GM10266 (cell line): ENCODE measurements at regions not wholly inside any gene's neighbourhood (a gene's known extent, or its start where the extent isn't known, plus 50 kb on each side); places are given as distances from the start of the nearest gene placed in this dataset.
"Not testable (repeated sequence)": the region's sequence is repeated elsewhere in the genome, so short reads cannot be mapped to it uniquely, and the experiment has no call there.

Source experiments
- DNase-seq: peaks from one replicate; pipeline ENCODE4 v3.0.0; 2012; ENCODE audit errors: extremely low spot score
- CTCF ChIP-seq: IDR thresholded peaks from 2 replicates; pipeline ENCODE4 v1.5.1; 2012; ENCODE audit warnings: mild to moderate bottlenecking, low read depth; ENCODE audit not compliant: control insufficient read depth, insufficient read depth; ENCODE audit errors: missing control alignments

GRCh38 chr6:140343128-140343527 lies 968.7 kb upstream of the CITED2 start:
- no peak for DNase-seq
- no peak for TF ChIP-seq CTCF

GRCh38 chr6:140341272-140341671 lies 966.8 kb upstream of the CITED2 start:
- no peak for TF ChIP-seq CTCF
- no peak for DNase-seq

GRCh38 chr6:140340795-140341194 lies 966.3 kb upstream of the CITED2 start:
- no peak for DNase-seq
- TF ChIP-seq CTCF, result no peak

- not testable (repeated sequence) for DNase-seq
Observed at GRCh38 chr6:140339084-140339483, 964.6 kb upstream of the CITED2 start.

- DNase-seq, result no peak
- TF ChIP-seq CTCF, result no peak
Observed at GRCh38 chr6:140321891-140322290, 947.4 kb upstream of the CITED2 start.

GRCh38 chr6:140320081-140321080 lies 945.9 kb upstream of the CITED2 start:
- TF ChIP-seq CTCF, result no peak
- DNase-seq, result no peak

- TF ChIP-seq CTCF, result no peak
- no peak for DNase-seq
Observed at GRCh38 chr6:140319209-140319608, 944.8 kb upstream of the CITED2 start.
